ENCODE measurements at regions not wholly inside any gene's neighbourhood (a gene's known extent, or its start where the extent isn't known, plus 50 kb on each side); places are given as distances from the start of the nearest gene placed in this dataset.

DNA sequence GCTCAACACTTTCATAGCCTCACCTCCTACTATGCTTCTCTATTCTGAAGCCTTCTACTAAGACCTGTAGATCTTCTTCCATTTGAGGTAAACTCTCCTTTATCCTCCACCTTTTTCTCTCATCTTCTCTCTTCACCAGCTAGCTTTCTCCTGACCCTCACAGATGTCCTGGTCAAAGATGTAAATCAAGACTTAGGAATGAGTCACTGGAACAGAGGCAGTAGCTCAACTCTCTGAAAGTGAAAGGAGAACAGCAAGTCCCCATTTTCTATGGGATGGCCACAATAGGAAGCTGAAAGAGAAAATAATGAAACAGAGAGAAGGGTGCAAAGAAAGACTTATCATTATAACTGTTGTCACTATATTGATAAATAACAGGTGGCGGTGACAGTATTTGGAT lies 86.1 kb upstream of the DOCK9 start:
- H3K36me3 ChIP-seq: no peaks in the 10 kb centered on the region
- intact Hi-C loops (cut with DNase I; ENCODE audit: low total_unique reads): no loop called here
- H3K9me3 ChIP-seq: no peaks in the 10 kb centered on the region
- in situ Hi-C loops (cut with MboI; ENCODE audit: low sequenced_read_pairs in 4 of 4): no loop called here
- DNase-seq: no peak
- ATAC-seq: no peak
- H3K27ac ChIP-seq: peak overlapping the region in 2 of 4 donors; percentile 24 to 41
- H3K27me3 ChIP-seq: no peaks in the 10 kb centered on the region
- H3K4me1 ChIP-seq: peaks cover 0 to 4% of the 10 kb centered on the region in 2 donors
- no peak overlapping the region for H3K4me3 ChIP-seq
- TF ChIP-seq POLR2A (IDR thresholded peaks at IDR 0.05) (no peak), CTCF (IDR thresholded peaks at IDR 0.05 in 4 of 5, conservative IDR thresholded peaks at IDR 0.05 in 1 of 5) (no peak)

- TF ChIP-seq CTCF (IDR thresholded peaks at IDR 0.05 in 4 of 5, conservative IDR thresholded peaks at IDR 0.05 in 1 of 5) (no peak), POLR2A (IDR thresholded peaks at IDR 0.05) (no peak)
- no peak overlapping the region for H3K27ac ChIP-seq
- in situ Hi-C loops (cut with MboI; ENCODE audit: low sequenced_read_pairs in 4 of 4): no loop called here
- ATAC-seq (no peak), DNase-seq (no peak)
- H3K4me1 ChIP-seq: peaks cover 0 to 4% of the 10 kb centered on the region in 2 donors
- H3K4me3 ChIP-seq: no peak overlapping the region
- H3K27me3 ChIP-seq: no peaks in the 10 kb centered on the region
- no peaks in the 10 kb centered on the region for H3K9me3 ChIP-seq
- intact Hi-C loops (cut with DNase I; ENCODE audit: low total_unique reads): no loop called here
- no peaks in the 10 kb centered on the region for H3K36me3 ChIP-seq
Measured at GRCh38 chr13:99064624-99065234, 86.9 kb upstream of the DOCK9 start.

GRCh38 chr13:99065235-99066015 lies 87.6 kb upstream of the DOCK9 start:
- intact Hi-C loops (cut with DNase I; ENCODE audit: low total_unique reads): no loop called here
- H3K4me1 ChIP-seq: peaks cover 0 to 4% of the 10 kb centered on the region in 2 donors

DNA sequence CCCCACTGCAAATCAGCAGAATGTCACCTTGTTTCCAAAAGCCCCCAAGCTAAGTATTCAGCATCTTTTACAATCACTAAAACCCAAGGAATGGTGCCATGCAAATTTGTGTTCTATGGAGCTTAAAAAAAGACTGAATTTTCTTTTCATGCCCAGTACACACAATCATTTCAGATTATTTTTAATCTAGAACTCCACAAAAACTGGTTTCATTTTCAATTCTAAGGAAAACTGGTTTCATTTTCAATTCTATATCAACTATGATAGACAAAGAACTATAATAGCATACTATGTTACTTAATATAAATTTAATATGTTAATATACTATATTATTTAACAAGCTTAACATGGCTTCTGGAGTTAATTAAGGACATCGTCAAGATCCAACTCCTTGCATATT lies 88.4 kb upstream of the DOCK9 start:
- Histone ChIP-seq H3K27ac (peak overlapping the region in 1 of 4 donors; percentile 51), H3K4me3 (no peak overlapping the region), H3K27me3 (no peaks in the 10 kb centered on the region), H3K36me3 (no peaks in the 10 kb centered on the region), H3K9me3 (no peaks in the 10 kb centered on the region), H3K4me1 (peaks cover 0 to 4% of the 10 kb centered on the region in 2 donors)
- intact Hi-C loops (cut with DNase I; ENCODE audit: low total_unique reads) (no loop called here), in situ Hi-C loops (cut with MboI; ENCODE audit: low sequenced_read_pairs in 4 of 4) (no loop called here)
- TF ChIP-seq CTCF (IDR thresholded peaks at IDR 0.05 in 4 of 5, conservative IDR thresholded peaks at IDR 0.05 in 1 of 5): no peak
- TF ChIP-seq POLR2A (IDR thresholded peaks at IDR 0.05): no peak
- DNase-seq (no peak), ATAC-seq (no peak)

More at GRCh38 chr13:99065235-99066015, 87.6 kb upstream of the DOCK9 start:
- no peak for DNase-seq
- no peak for ATAC-seq
- Histone ChIP-seq H3K36me3 (no peaks in the 10 kb centered on the region), H3K4me3 (no peak overlapping the region), H3K27ac (no peak overlapping the region), H3K27me3 (no peaks in the 10 kb centered on the region), H3K9me3 (no peaks in the 10 kb centered on the region)
- in situ Hi-C loops (cut with MboI; ENCODE audit: low sequenced_read_pairs in 4 of 4): no loop called here
- TF ChIP-seq CTCF (IDR thresholded peaks at IDR 0.05 in 4 of 5, conservative IDR thresholded peaks at IDR 0.05 in 1 of 5) (no peak), POLR2A (IDR thresholded peaks at IDR 0.05) (no peak)

All from gastrocnemius medialis (tissue), 4 donors.